AG09309 (cell line): ENCODE measurements at regions not wholly inside any gene's neighbourhood (a gene's known extent, or its start where the extent isn't known, plus 50 kb on each side); places are given as distances from the start of the nearest gene placed in this dataset.
"Not testable (repeated sequence)": the region's sequence is repeated elsewhere in the genome, so short reads cannot be mapped to it uniquely, and the experiment has no call there.

ENCODE experiments used
- DNase-seq: peaks from one replicate; pipeline ENCODE4 v3.0.0-alpha.2; 2010; ENCODE audit warnings: low read depth
- H3K4me3 ChIP-seq: 2 replicates; pipeline ENCODE4 v1.5.1; 2011; ENCODE audit warnings: mild to moderate bottlenecking, low read depth, low read length, moderate library complexity; ENCODE audit not compliant: control insufficient read depth
- TF ChIP-seq, protein P1 (sequence below): IDR thresholded peaks from 2 replicates; pipeline ENCODE4 v1.5.1; 2011; ENCODE audit warnings: mild to moderate bottlenecking, low read depth, low read length, inconsistent platforms; ENCODE audit not compliant: insufficient read depth, control insufficient read depth; ENCODE audit errors: missing control alignments

DNA sequence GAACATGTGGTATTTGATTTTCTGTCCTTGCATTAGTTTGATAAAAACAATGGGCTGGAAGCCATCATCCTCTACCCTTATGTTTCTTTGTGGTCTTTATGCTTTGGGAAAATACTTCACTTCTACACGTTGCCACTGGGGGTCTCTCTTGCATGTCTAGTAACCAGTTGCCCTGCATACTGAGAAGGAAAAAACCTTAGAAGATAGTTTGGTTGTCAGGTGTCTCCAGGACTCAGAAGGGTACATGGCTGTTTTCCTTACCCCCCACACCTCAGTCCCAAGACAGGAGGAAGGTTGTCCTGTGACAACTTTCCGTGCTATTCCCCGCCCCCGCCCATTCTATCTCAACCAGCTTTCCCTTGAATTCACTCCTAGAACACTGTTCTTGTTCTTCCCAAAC lies 62.1 kb upstream of the LANCL3 start:
- TF ChIP-seq, protein P1, sequence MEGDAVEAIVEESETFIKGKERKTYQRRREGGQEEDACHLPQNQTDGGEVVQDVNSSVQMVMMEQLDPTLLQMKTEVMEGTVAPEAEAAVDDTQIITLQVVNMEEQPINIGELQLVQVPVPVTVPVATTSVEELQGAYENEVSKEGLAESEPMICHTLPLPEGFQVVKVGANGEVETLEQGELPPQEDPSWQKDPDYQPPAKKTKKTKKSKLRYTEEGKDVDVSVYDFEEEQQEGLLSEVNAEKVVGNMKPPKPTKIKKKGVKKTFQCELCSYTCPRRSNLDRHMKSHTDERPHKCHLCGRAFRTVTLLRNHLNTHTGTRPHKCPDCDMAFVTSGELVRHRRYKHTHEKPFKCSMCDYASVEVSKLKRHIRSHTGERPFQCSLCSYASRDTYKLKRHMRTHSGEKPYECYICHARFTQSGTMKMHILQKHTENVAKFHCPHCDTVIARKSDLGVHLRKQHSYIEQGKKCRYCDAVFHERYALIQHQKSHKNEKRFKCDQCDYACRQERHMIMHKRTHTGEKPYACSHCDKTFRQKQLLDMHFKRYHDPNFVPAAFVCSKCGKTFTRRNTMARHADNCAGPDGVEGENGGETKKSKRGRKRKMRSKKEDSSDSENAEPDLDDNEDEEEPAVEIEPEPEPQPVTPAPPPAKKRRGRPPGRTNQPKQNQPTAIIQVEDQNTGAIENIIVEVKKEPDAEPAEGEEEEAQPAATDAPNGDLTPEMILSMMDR, result peak; percentile 31
- DNase-seq, result no peak
- no peak overlapping the region for H3K4me3 ChIP-seq

DNA sequence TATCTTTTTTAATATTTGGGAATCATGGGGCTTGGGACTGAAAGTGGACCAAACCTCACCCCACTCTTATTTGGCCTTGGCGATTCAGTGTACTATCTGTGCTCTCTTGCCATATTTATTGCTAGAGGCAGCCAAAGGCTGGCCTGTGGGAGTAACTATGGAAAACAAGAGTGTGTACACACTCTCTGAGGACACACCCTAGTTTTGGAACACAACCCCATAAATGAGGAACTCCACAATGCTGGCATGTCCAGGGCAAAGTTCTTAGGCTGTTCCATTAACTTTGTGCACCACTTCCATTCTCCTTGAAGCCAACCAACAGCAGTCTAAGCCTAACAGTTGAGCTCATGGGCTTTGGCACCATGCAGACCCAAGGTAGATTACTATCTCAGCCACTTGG lies 54.9 kb upstream of the LANCL3 start:
- DNase-seq, H3K4me3 ChIP-seq: not testable (repeated sequence)

DNA sequence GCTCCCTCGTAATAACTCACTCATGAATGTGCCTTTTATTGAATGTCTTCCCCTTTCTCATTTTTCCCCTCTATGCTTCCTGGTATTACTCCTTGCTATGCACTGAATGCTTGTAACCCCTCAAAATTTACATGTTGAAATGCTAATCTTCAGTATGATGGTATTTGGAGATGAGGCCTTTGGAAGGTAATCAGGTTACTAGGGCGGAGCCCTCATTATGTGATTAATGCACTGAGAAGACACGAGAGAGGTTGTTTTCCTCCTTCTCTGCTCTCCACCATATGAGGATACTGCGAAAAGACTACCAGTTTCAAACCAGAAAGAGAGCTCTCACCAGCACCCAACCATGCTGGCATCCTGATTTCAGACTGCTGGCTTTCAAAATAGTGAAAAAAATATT lies 52.2 kb upstream of the LANCL3 start:
- not testable (repeated sequence) for H3K4me3 ChIP-seq, DNase-seq

DNA sequence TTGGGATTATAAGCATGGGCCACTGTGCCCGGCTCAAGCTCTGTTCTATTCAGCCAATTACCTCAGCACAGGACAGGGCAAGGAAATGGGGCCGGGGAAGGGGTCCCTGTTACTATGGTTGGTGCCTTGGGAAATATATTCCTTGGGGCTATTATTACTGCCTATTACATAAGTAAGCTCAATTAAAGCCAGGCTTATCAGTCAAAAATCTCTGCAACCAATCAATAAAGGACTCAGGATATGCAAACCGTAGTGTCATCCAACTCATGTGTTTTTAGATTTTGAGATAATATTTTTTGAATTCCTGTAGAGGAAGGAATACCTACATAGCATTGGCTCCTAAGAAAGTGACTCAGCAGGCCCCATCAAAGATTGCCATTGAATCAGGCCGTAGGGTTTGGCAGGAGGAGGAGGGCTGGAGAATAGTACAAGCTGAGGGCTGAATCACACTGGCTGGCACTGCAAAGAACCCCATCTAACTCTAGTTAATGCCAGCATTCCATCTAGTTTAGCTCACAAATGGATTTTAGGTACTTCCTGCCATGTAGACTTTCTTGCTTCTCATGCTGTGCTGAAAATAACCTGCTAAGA lies 50.5 kb upstream of the LANCL3 start:
- H3K4me3 ChIP-seq, result not testable (repeated sequence)
- peak; percentile 1 for DNase-seq
